GM12878 (cell line): ENCODE measurements at regions not wholly inside any gene's neighbourhood (a gene's known extent, or its start where the extent isn't known, plus 50 kb on each side); places are given as distances from the start of the nearest gene placed in this dataset.

ENCODE experiments used
- CBX5 ChIP-seq: sonication (generic); IDR thresholded peaks from 2 replicates; pipeline ENCODE4 v1.6.1; 2016; ENCODE audit warnings: low read depth, moderate library complexity, mild to moderate bottlenecking, inconsistent platforms
- CEBPZ ChIP-seq: fragments of 150-350 bp; IDR thresholded peaks from 2 replicates; pipeline ENCODE4 v1.6.1; 2016; ENCODE audit warnings: low read depth, low read length
- CHD1 ChIP-seq: IDR thresholded peaks from 2 replicates; pipeline ENCODE4 v1.6.1; 2012; ENCODE audit warnings: low read depth, low read length, improper control_type of control experiment
- CREM ChIP-seq: IDR thresholded peaks from 2 replicates; pipeline ENCODE4 v1.6.1; 2014; ENCODE audit warnings: antibody characterized with exemption, low read depth
- CTCF ChIP-seq, 3 experiments: IDR thresholded peaks in 2 of 3; conservative IDR thresholded peaks in 1 of 3; 2 replicates each; pipeline ENCODE4 v1.5.1; 2011; ENCODE audit warnings: low read depth in 3 of 3, low read length in 3 of 3, mild to moderate bottlenecking in 3 of 3, control low read depth in 2 of 3, moderate library complexity in 2 of 3, inconsistent platforms in 1 of 3, mixed read lengths in 1 of 3; ENCODE audit not compliant: control insufficient read depth in 2 of 3, insufficient read depth in 1 of 3; ENCODE audit errors: extremely low read depth in 1 of 3
- IKZF2 ChIP-seq, 2 experiments: fragments of 450-650 bp; IDR thresholded peaks; 2 replicates each; pipeline ENCODE4 v1.6.1; 2017; ENCODE audit warnings: mild to moderate bottlenecking in 2 of 2, moderate library complexity in 2 of 2
- IRF5 ChIP-seq: fragments of 450-650 bp; IDR thresholded peaks from 2 replicates; pipeline ENCODE4 v1.6.1; 2017; ENCODE audit warnings: borderline replicate concordance
- POLR2AphosphoS2 ChIP-seq: IDR thresholded peaks from 2 replicates; pipeline ENCODE4 v1.6.1; 2011; ENCODE audit warnings: low read depth, mild to moderate bottlenecking, low read length, improper control_type of control experiment, moderate library complexity
- TCF3 ChIP-seq: IDR thresholded peaks from 2 replicates; pipeline ENCODE4 v1.6.1; 2012; ENCODE audit warnings: low read depth, mild to moderate bottlenecking, low read length, borderline replicate concordance; ENCODE audit not compliant: insufficient read depth

- TF ChIP-seq CEBPZ: no peak
- TF ChIP-seq TCF3: no peak
- TF ChIP-seq CBX5: no peak
- no peak for TF ChIP-seq CREM
- no peak for TF ChIP-seq IRF5
- no peak for TF ChIP-seq IKZF2 (IDR thresholded peaks at IDR 0.05)
- no peak for TF ChIP-seq CTCF (IDR thresholded peaks at IDR 0.05 in 2 of 3, conservative IDR thresholded peaks at IDR 0.05 in 1 of 3; ENCODE audit: control insufficient read depth in 2 of 3, extremely low read depth in 1 of 3, insufficient read depth in 1 of 3, low read depth in 3 of 3, low read length in 3 of 3)
- no peak for TF ChIP-seq POLR2AphosphoS2
- no peak for TF ChIP-seq CHD1
Measured at GRCh38 chr4:187181054-187181453, 457.4 kb upstream of the FAT1 start (continued).
